Amygdala (tissue), 56 donors: ENCODE measurements at regions not wholly inside any gene's neighbourhood (a gene's known extent, or its start where the extent isn't known, plus 50 kb on each side); places are given as distances from the start of the nearest gene placed in this dataset.
"Not testable (repeated sequence)": the region's sequence is repeated elsewhere in the genome, so short reads cannot be mapped to it uniquely, and the experiment has no call there.

Source experiments
- DNase-seq, 56 donors: peaks; one replicate each; lab custom pipeline; 2025; lab: John Stamatoyannopoulos, UW

- DNase-seq, result no peak
Measured at GRCh38 chr1:73859227-73859626, 338.7 kb downstream of the LRRIQ3 start.

GRCh38 chr1:73854527-73854926 lies 343.4 kb downstream of the LRRIQ3 start:
- DNase-seq, result no peak

GRCh38 chr1:73842436-73842835 lies 355.5 kb downstream of the LRRIQ3 start:
- DNase-seq, result no peak

GRCh38 chr1:73839922-73840321 lies 358.1 kb downstream of the LRRIQ3 start:
- DNase-seq, result no peak

- DNase-seq, result peak in 3 of 56 donors; percentile 1 to 10 (median 2)
Measured at GRCh38 chr1:73832276-73833181, 365.4 kb downstream of the LRRIQ3 start.

GRCh38 chr1:73827283-73827682 lies 370.7 kb downstream of the LRRIQ3 start:
- DNase-seq, result not testable (repeated sequence)

GRCh38 chr1:73824065-73824464 lies 373.9 kb downstream of the LRRIQ3 start:
- DNase-seq, result no peak

GRCh38 chr1:73821520-73821919 lies 376.5 kb downstream of the LRRIQ3 start:
- no peak for DNase-seq

GRCh38 chr1:73820843-73821242 lies 377.1 kb downstream of the LRRIQ3 start:
- no peak for DNase-seq

- no peak for DNase-seq
Measured at GRCh38 chr1:73813716-73814115, 384.3 kb downstream of the LRRIQ3 start.

- DNase-seq, result no peak
Measured at GRCh38 chr1:73813236-73813635, 384.7 kb downstream of the LRRIQ3 start.

- DNase-seq, result no peak
Measured at GRCh38 chr1:73811798-73812197, 386.2 kb downstream of the LRRIQ3 start.

GRCh38 chr1:73804935-73805334 lies 393.0 kb downstream of the LRRIQ3 start:
- no peak for DNase-seq

GRCh38 chr1:73803380-73803779 lies 394.6 kb downstream of the LRRIQ3 start:
- no peak for DNase-seq

GRCh38 chr1:73801912-73802429 lies 396.0 kb downstream of the LRRIQ3 start:
- DNase-seq, result no peak

GRCh38 chr1:73800376-73800775 lies 397.6 kb downstream of the LRRIQ3 start:
- DNase-seq, result no peak

- no peak for DNase-seq
Measured at GRCh38 chr1:73789965-73790364, 408.0 kb downstream of the LRRIQ3 start.

- no peak for DNase-seq
Measured at GRCh38 chr1:73784026-73784425, 413.9 kb downstream of the LRRIQ3 start.

- no peak for DNase-seq
Measured at GRCh38 chr1:73783352-73783751, 414.6 kb downstream of the LRRIQ3 start.

GRCh38 chr1:73782901-73783300 lies 415.1 kb downstream of the LRRIQ3 start:
- no peak for DNase-seq

- no peak for DNase-seq
Measured at GRCh38 chr1:73781251-73781650, 416.7 kb downstream of the LRRIQ3 start.

- no peak for DNase-seq
Measured at GRCh38 chr1:73778471-73778870, 419.5 kb downstream of the LRRIQ3 start.
